ENCODE measurements at regions not wholly inside any gene's neighbourhood (a gene's known extent, or its start where the extent isn't known, plus 50 kb on each side); places are given as distances from the start of the nearest gene placed in this dataset.

DNA sequence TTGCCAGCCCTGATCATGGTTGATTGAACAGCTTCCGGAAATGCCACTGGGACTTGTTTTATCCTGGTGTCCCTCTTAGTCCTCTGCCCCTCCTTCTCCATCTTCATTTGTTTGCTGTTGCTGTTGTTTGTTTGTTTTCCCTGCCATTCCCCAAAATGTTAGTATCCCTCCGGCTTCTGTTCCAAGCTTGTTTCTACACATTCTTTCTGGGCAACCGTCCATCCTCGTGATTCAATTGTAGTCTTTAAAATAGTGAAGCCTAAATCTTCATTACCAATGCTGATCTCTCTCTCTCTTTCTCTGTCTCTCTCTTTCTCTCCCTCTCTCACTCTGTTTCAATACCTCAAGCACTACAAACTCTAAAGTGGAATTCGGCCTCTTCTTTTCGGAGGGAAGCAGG, 649.3 kb upstream of the ARGLU1 start:
- H3K36me3 ChIP-seq (ENCODE audit: control insufficient read depth in 2 of 2, insufficient read depth in 2 of 2, low read length in 2 of 2), result no peaks in the 10 kb centered on the region
- no peak overlapping the region for H3K4me3 ChIP-seq (ENCODE audit: low read length in 2 of 2)
- H3K4me1 ChIP-seq (ENCODE audit: control insufficient read depth, insufficient read depth, low read length), result no peaks in the 10 kb centered on the region
- no peaks in the 10 kb centered on the region for H3K9me3 ChIP-seq (ENCODE audit: control insufficient read depth in 2 of 2, low read length in 2 of 2)
- H3K27ac ChIP-seq (ENCODE audit: low read length), result no peak overlapping the region
- H3K27me3 ChIP-seq (ENCODE audit: control insufficient read depth in 1 of 2, insufficient read depth in 2 of 2, low read length in 2 of 2), result peaks cover 0 to 2% of the 10 kb centered on the region in 2 donors
- no peak overlapping the region for H3K9ac ChIP-seq (ENCODE audit: low read length in 2 of 2)

- Histone ChIP-seq H3K27ac (ENCODE audit: low read length) (no peak overlapping the region), H3K9me3 (ENCODE audit: control insufficient read depth in 2 of 2, low read length in 2 of 2) (no peaks in the 10 kb centered on the region), H3K27me3 (ENCODE audit: control insufficient read depth in 1 of 2, insufficient read depth in 2 of 2, low read length in 2 of 2) (peaks cover 2% of the 10 kb centered on the region in 2 donors), H3K4me1 (ENCODE audit: control insufficient read depth, insufficient read depth, low read length) (no peaks in the 10 kb centered on the region), H3K4me3 (ENCODE audit: low read length in 2 of 2) (no peak overlapping the region), H3K9ac (ENCODE audit: low read length in 2 of 2) (no peak overlapping the region), H3K36me3 (ENCODE audit: control insufficient read depth in 2 of 2, insufficient read depth in 2 of 2, low read length in 2 of 2) (no peaks in the 10 kb centered on the region)
These were observed 648.3 kb upstream of the ARGLU1 start for GRCh38 chr13:107216046-107216755.

DNA sequence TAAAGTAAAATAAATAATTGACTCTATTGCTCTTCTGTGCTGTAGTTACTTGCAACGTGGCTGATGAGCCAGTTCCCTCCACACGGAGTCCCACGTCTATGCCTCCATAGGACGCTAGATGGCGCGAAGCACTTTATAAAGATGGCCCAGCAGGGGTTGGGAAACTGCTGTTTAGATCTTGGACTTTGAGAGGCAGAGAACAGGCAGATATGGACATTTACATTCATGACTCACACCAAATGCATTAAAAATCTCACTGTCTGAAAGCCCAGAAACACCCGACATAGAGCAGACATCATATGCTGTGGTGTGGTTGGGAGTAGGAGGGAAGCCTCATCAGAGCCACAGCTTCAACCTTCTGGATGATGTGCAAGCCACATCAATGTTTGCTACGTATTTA, 643.1 kb upstream of the ARGLU1 start:
- Histone ChIP-seq H3K4me1 (ENCODE audit: control insufficient read depth, insufficient read depth, low read length) (no peaks in the 10 kb centered on the region), H3K4me3 (ENCODE audit: low read length in 2 of 2) (no peak overlapping the region), H3K9me3 (ENCODE audit: control insufficient read depth in 2 of 2, low read length in 2 of 2) (no peaks in the 10 kb centered on the region), H3K27ac (ENCODE audit: low read length) (no peak overlapping the region), H3K9ac (ENCODE audit: low read length in 2 of 2) (no peak overlapping the region), H3K36me3 (ENCODE audit: control insufficient read depth in 2 of 2, insufficient read depth in 2 of 2, low read length in 2 of 2) (no peaks in the 10 kb centered on the region), H3K27me3 (ENCODE audit: control insufficient read depth in 1 of 2, insufficient read depth in 2 of 2, low read length in 2 of 2) (peaks cover 2 to 5% of the 10 kb centered on the region in 2 donors)

GRCh38 chr13:107210723-107211030, 642.7 kb upstream of the ARGLU1 start:
- H3K9me3 ChIP-seq (ENCODE audit: control insufficient read depth in 2 of 2, low read length in 2 of 2), result no peaks in the 10 kb centered on the region
- no peaks in the 10 kb centered on the region for H3K36me3 ChIP-seq (ENCODE audit: control insufficient read depth in 2 of 2, insufficient read depth in 2 of 2, low read length in 2 of 2)
- no peak overlapping the region for H3K9ac ChIP-seq (ENCODE audit: low read length in 2 of 2)
- peaks cover 3 to 5% of the 10 kb centered on the region in 2 donors for H3K27me3 ChIP-seq (ENCODE audit: control insufficient read depth in 1 of 2, insufficient read depth in 2 of 2, low read length in 2 of 2)
- H3K4me1 ChIP-seq (ENCODE audit: control insufficient read depth, insufficient read depth, low read length), result no peaks in the 10 kb centered on the region
- no peak overlapping the region for H3K27ac ChIP-seq (ENCODE audit: low read length)
- no peak overlapping the region for H3K4me3 ChIP-seq (ENCODE audit: low read length in 2 of 2)

- no peak overlapping the region for H3K27ac ChIP-seq (ENCODE audit: low read length)
These were observed 642.1 kb upstream of the ARGLU1 start for GRCh38 chr13:107209824-107210722.

DNA sequence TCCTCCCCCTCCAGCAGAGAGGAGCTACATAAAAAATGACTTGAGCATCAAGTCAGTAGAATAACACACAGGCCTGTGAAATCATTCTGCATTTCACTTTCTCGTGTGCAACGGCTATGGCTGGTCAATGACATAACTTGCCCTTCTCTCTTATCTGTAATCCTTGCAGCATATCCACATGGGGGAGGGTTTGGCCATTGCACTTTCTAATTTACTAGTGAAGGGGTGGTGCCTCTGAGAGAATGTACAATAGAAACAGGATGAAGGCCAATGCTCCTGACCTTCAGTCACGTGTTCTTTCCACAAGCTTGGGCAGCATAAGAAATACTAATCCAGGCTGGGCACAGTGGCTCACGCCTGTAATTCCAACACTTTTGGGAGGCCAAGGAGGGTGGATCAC, 641.0 kb upstream of the ARGLU1 start:
- Histone ChIP-seq H3K4me3 (ENCODE audit: low read length in 2 of 2) (no peak overlapping the region), H3K36me3 (ENCODE audit: control insufficient read depth in 2 of 2, insufficient read depth in 2 of 2, low read length in 2 of 2) (no peaks in the 10 kb centered on the region), H3K9me3 (ENCODE audit: control insufficient read depth in 2 of 2, low read length in 2 of 2) (no peaks in the 10 kb centered on the region), H3K4me1 (ENCODE audit: control insufficient read depth, insufficient read depth, low read length) (no peaks in the 10 kb centered on the region), H3K27ac (ENCODE audit: low read length) (no peak overlapping the region), H3K27me3 (ENCODE audit: control insufficient read depth in 1 of 2, insufficient read depth in 2 of 2, low read length in 2 of 2) (peaks cover 4 to 5% of the 10 kb centered on the region in 2 donors), H3K9ac (ENCODE audit: low read length in 2 of 2) (no peak overlapping the region)

More at GRCh38 chr13:107209824-107210722, 642.1 kb upstream of the ARGLU1 start:
- no peaks in the 10 kb centered on the region for H3K36me3 ChIP-seq (ENCODE audit: control insufficient read depth in 2 of 2, insufficient read depth in 2 of 2, low read length in 2 of 2)
- no peak overlapping the region for H3K4me3 ChIP-seq (ENCODE audit: low read length in 2 of 2)
- no peaks in the 10 kb centered on the region for H3K4me1 ChIP-seq (ENCODE audit: control insufficient read depth, insufficient read depth, low read length)
- H3K27me3 ChIP-seq (ENCODE audit: control insufficient read depth in 1 of 2, insufficient read depth in 2 of 2, low read length in 2 of 2), result peaks cover 4 to 5% of the 10 kb centered on the region in 2 donors
- no peaks in the 10 kb centered on the region for H3K9me3 ChIP-seq (ENCODE audit: control insufficient read depth in 2 of 2, low read length in 2 of 2)
- no peak overlapping the region for H3K9ac ChIP-seq (ENCODE audit: low read length in 2 of 2)

- H3K27ac ChIP-seq (ENCODE audit: low read length), result no peak overlapping the region
These were observed 637.6 kb upstream of the ARGLU1 start for GRCh38 chr13:107205318-107206104.

GRCh38 chr13:107203146-107203847, 635.4 kb upstream of the ARGLU1 start:
- Histone ChIP-seq H3K4me3 (ENCODE audit: low read length in 2 of 2) (no peak overlapping the region), H3K4me1 (ENCODE audit: control insufficient read depth, insufficient read depth, low read length) (no peaks in the 10 kb centered on the region), H3K27me3 (ENCODE audit: control insufficient read depth in 1 of 2, insufficient read depth in 2 of 2, low read length in 2 of 2) (peaks cover 3 to 5% of the 10 kb centered on the region in 2 donors), H3K9me3 (ENCODE audit: control insufficient read depth in 2 of 2, low read length in 2 of 2) (peaks cover 0 to 3% of the 10 kb centered on the region in 2 donors), H3K9ac (ENCODE audit: low read length in 2 of 2) (no peak overlapping the region), H3K27ac (ENCODE audit: low read length) (no peak overlapping the region), H3K36me3 (ENCODE audit: control insufficient read depth in 2 of 2, insufficient read depth in 2 of 2, low read length in 2 of 2) (no peaks in the 10 kb centered on the region)

More at GRCh38 chr13:107205318-107206104, 637.6 kb upstream of the ARGLU1 start:
- Histone ChIP-seq H3K36me3 (ENCODE audit: control insufficient read depth in 2 of 2, insufficient read depth in 2 of 2, low read length in 2 of 2) (no peaks in the 10 kb centered on the region), H3K9me3 (ENCODE audit: control insufficient read depth in 2 of 2, low read length in 2 of 2) (no peaks in the 10 kb centered on the region), H3K27me3 (ENCODE audit: control insufficient read depth in 1 of 2, insufficient read depth in 2 of 2, low read length in 2 of 2) (peaks cover 3 to 5% of the 10 kb centered on the region in 2 donors), H3K9ac (ENCODE audit: low read length in 2 of 2) (no peak overlapping the region), H3K4me1 (ENCODE audit: control insufficient read depth, insufficient read depth, low read length) (no peaks in the 10 kb centered on the region), H3K4me3 (ENCODE audit: low read length in 2 of 2) (no peak overlapping the region)

DNA sequence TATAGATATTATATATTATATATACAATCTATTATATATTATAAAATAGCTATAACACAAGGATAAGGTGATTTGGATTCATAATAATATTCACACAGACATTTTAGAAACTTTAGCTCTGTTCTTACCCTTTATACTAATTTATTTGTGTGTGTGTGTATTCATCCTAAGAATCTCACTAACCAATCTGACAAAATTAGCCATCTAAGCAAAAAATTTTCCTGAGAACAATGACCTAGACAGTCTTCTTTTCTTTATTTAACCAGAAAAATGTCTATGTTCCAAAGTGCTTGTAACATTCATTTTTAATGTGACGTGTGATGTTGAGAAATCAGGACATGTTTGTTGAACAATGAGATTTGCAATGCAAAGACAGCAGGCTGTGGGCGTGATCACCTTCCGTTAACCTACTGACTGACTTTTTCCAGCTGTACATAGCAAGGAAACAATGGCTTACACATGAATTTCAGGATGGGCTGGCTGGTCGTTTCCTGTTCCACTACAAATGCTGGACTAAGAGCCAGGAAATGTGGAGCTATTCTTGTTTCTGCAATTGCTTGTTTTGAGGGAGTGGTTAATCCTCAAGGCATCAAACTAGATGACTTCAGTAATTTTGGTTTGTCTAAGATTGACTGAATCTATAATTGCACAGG, 634.6 kb upstream of the ARGLU1 start:
- peaks cover 3 to 5% of the 10 kb centered on the region in 2 donors for H3K27me3 ChIP-seq (ENCODE audit: control insufficient read depth in 1 of 2, insufficient read depth in 2 of 2, low read length in 2 of 2)
- no peaks in the 10 kb centered on the region for H3K36me3 ChIP-seq (ENCODE audit: control insufficient read depth in 2 of 2, insufficient read depth in 2 of 2, low read length in 2 of 2)
- H3K9me3 ChIP-seq (ENCODE audit: control insufficient read depth in 2 of 2, low read length in 2 of 2), result peaks cover 0 to 3% of the 10 kb centered on the region in 2 donors
- no peaks in the 10 kb centered on the region for H3K4me1 ChIP-seq (ENCODE audit: control insufficient read depth, insufficient read depth, low read length)
- H3K4me3 ChIP-seq (ENCODE audit: low read length in 2 of 2), result no peak overlapping the region
- no peak overlapping the region for H3K27ac ChIP-seq (ENCODE audit: low read length)
- H3K9ac ChIP-seq (ENCODE audit: low read length in 2 of 2), result no peak overlapping the region

DNA sequence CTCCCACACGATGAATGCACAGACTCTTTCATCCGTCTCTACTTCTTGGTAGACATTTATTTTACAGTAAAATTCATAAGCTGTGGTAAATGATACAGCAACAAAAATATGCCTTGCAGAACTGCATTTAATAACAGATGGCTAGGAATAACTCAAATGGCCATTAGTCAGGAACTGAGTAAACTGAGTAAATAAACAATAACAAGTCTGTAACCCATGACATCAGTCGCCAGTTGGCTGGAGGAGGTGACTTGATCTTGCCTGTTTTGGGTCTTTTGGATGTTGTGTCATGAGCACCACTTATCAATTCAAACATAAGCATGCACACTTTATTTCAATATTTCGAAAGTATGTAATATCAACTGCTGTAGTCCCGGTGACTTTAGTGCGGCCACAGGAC, 632.6 kb upstream of the ARGLU1 start:
- H3K36me3 ChIP-seq (ENCODE audit: control insufficient read depth in 2 of 2, insufficient read depth in 2 of 2, low read length in 2 of 2), result no peaks in the 10 kb centered on the region
- H3K9me3 ChIP-seq (ENCODE audit: control insufficient read depth in 2 of 2, low read length in 2 of 2), result peaks cover 0 to 3% of the 10 kb centered on the region in 2 donors
- H3K4me3 ChIP-seq (ENCODE audit: low read length in 2 of 2), result no peak overlapping the region
- H3K27ac ChIP-seq (ENCODE audit: low read length), result no peak overlapping the region
- no peaks in the 10 kb centered on the region for H3K4me1 ChIP-seq (ENCODE audit: control insufficient read depth, insufficient read depth, low read length)
- H3K27me3 ChIP-seq (ENCODE audit: control insufficient read depth in 1 of 2, insufficient read depth in 2 of 2, low read length in 2 of 2), result peaks cover 0 to 2% of the 10 kb centered on the region in 2 donors
- H3K9ac ChIP-seq (ENCODE audit: low read length in 2 of 2), result no peak overlapping the region
